HG02852 (cell line): ENCODE measurements at regions not wholly inside any gene's neighbourhood (a gene's known extent, or its start where the extent isn't known, plus 50 kb on each side); places are given as distances from the start of the nearest gene placed in this dataset.
"Not testable (repeated sequence)": the region's sequence is repeated elsewhere in the genome, so short reads cannot be mapped to it uniquely, and the experiment has no call there.

Experiments
- ATAC-seq: cut with Tn5 transposase; IDR thresholded peaks from one replicate; pipeline ENCODE4 v1.9.1; 2021; ENCODE audit warnings: mild to moderate bottlenecking, moderate library complexity; ENCODE audit not compliant: unreplicated experiment

DNA sequence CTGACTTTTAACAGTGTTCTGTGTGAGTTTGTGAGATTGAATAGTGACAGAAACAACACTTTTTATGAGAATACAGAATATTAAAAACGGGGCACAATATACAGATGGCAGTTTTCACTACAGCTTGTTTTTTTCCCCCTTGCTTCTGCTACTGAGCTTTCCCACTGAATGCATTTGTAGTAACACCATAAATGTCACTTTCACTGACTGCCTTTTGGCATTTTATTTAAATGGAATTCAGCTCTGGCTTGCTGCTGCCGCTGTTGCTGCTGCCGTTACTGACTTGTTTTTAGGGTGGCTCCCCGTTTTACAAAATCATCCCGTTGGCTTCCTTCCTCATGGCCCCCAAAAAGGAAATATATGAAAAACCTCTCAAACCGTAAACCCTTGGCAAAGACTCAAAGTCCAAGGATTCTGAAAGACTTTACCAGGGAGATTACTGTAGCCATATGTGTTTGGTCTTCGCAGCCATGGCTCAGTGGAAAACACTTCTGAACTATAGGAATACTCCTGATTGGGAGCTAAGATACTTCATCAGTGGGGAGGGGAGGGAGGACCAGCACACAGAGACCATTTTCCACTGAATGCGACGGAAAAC is 151.0 kb downstream of the NUF2 start:
- ATAC-seq, result no peak

- no peak for ATAC-seq
Observed at GRCh38 chr1:163477276-163477830, 155.6 kb downstream of the NUF2 start.

DNA sequence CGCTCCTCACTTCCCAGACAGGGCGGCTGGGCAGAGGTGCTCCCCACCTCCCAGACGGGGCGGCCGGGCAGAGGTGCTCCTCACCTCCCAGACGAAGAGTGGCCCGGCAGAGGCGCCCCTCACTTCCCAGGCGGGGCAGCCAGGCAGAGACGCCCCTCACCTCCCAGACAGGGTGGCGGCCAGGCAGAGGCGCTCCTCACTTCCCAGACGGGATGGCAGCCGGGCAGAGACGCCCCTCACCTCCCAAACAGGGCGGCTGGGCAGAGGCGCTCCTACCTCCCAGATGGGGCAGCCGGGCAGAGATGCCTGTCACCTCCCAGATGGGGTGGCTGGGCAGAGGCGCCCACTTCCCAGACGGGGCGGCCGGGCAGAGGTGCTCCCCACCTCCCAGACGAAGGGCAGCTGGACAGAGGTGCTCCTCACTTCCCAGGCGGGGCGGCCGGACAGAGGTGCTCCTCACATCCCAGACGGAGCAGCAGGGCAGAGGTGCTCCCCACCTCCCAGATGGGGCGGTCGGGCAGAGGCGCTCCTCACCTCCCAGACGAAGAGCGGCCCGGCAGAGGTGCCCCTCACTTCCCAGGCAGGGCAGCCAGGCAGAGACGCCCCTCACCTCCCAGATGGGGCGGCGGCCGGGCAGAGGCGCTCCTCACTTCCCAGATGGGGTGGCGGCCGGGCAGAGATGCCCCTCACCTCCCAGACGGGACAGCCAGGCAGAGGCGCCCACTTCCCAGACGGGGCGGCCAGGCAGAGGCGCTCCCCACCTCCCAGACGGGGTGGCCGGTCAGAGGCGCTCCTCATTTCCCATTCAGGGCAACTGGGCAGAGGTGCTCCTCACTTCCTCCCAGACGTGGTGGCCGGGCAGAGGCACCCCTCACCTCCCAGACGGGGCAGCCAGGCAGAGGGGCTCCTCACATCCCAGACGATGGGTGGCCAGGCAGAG is 176.9 kb downstream of the NUF2 start:
- not testable (repeated sequence) for ATAC-seq

DNA sequence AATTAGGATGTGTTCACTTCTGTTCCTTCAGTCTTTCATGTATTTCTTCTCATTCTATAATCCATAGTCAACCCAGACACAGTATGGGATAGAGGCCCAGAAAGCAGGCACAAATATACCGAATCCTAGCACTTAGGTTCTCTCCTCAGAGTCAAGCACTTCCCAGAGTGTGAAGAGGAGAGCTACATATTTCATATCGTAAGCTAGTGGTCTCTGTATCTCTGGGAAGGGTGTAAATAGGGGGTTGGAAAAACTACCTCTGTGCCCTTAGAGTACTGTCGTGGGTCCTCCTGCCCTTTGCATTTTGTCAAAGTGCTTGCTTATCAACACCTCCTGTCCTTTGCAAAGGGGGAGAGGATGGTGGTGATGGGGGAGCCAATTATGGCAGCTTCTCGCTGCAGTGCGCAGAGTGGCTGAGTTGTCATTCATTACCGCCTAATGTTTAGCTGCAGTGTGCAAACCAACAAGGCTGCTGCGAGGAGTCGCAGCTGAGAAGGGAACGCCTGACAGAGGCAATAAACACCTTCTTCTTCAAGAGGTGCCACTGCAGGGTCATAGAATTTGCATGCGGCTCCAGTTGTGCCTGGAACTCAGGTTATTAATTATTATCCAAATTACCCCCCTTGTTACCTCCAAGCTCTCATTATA is 182.7 kb downstream of the NUF2 start:
- ATAC-seq, result no peak

DNA sequence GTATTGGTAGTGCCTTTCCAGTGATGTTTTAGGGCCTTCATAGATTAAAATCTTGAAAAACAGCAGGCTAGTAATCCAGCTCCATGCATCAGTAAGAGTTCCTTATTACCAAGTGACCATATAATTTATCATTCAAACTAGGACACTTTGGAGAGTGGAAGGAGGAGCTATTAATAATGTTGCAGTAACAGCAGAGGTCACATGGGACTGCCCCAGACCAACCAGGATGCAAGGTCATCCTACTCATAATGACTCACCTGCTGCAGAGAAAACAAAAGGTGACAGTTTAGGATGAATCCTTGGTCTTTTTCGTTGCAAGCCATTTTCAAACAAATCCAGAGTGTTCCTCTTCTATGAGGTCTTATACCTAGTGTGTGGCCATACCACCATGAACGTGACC is 187.4 kb downstream of the NUF2 start:
- no peak for ATAC-seq

- no peak for ATAC-seq
Observed at GRCh38 chr1:163512349-163512989, 190.7 kb downstream of the NUF2 start.

- no peak for ATAC-seq
Observed at GRCh38 chr1:163523375-163524029, 201.7 kb downstream of the NUF2 start.

- ATAC-seq, result peak; percentile 83
Observed at GRCh38 chr1:163528710-163529348, 207.1 kb downstream of the NUF2 start.

DNA sequence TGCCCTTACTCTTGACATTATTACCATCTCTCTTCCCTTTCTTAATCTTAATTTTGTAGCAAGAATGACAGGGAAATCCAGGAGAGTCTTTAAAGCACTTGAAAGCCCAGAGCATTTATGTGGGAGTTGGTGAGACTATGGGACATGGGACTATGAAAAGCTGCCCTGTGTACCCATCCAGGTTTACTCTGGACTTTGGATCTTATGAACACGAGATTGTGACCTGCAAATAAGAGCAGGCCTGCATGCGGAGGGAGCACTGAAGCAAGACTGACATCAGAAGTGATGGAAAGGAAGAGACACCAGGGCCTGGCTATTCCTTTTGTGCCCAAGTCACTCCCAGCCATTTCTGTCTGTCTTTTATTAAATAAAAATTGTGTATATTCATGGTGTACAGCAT is 209.6 kb downstream of the NUF2 start:
- no peak for ATAC-seq

DNA sequence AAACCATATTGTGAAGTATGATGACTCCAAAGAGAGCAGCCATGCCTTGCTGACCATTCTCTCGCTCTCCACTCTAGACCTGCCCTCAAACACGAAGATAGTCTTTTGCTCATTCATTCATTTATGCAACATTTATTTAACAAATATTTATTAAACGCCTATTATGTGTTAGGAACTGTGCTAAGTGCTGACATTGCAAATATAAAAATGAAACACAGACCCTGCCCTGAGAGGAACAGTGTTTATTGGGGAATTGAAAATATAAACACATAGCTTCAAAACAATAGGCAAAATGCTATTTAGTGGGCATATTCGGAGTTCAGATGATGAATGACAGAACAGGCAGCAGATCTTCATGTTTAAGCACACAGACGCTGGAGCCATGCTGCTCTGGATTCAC is 213.6 kb downstream of the NUF2 start:
- ATAC-seq, result no peak

DNA sequence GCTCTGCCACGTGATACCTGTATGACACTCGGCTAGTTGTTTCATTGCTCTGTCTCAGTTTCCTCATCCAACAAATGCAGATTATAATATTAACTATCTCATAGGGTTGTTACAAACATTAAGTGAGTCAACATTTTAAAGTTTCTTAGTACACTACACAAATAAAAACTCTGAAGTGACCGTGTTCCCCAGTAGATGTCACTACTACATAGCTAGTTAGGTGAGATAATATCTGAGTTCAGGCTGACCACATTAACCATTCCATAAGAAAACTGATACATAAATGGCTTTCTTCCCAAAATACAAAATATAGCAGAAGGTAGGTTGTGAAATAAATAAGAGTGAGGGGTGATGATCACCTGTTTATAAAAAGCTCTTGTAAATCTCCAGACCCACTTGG is 214.1 kb downstream of the NUF2 start:
- ATAC-seq, result no peak

DNA sequence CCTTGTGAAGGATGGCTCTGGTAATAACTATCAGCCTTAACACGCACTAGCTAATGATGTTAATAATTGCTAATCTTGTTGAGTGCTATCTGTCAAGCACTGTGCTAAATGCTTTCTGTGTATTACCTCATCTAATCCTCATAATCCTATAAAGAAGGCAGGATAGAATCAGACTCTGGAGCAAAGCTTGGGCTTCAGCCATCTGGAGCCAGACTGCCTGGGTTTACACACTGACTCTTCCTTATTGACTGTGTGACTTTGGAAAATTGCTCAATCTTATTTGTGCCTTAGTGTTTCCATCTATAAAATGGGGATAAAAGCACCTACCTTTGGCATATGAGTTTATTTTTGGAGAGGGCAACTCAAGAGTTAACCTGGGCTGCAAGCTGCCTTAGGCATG is 216.1 kb downstream of the NUF2 start:
- ATAC-seq, result no peak

GRCh38 chr1:163538667-163539066 is 216.9 kb downstream of the NUF2 start:
- no peak for ATAC-seq

DNA sequence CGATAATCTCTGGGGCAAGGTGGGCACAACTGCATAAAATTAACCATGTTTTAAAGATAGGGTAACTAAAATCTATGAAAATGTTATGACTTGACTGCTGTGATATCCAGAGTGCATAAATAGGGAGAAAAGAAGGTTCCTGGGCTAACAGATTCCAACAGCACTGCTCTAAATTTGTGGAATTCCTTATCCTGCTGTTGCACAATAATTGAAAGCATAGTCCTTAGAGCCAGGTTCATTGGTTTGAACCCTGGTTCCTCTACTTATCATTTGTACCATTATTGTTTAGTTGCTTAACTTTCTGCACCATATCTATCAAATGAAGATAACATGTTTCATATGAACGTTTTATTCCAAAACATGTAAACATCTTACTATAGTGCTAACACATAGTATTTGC is 219.0 kb downstream of the NUF2 start:
- no peak for ATAC-seq

- ATAC-seq, result no peak
Observed at GRCh38 chr1:163544441-163544840, 222.7 kb downstream of the NUF2 start.

- ATAC-seq, result no peak
Observed at GRCh38 chr1:163558162-163558561, 236.4 kb downstream of the NUF2 start.

- ATAC-seq, result no peak
Observed at GRCh38 chr1:163561580-163562295, 240.0 kb downstream of the NUF2 start.

- no peak for ATAC-seq
Observed at GRCh38 chr1:163562355-163562754, 240.6 kb downstream of the NUF2 start.

GRCh38 chr1:163565166-163565565 is 243.4 kb downstream of the NUF2 start:
- ATAC-seq, result no peak
